ENCODE measurements at regions not wholly inside any gene's neighbourhood (a gene's known extent, or its start where the extent isn't known, plus 50 kb on each side); places are given as distances from the start of the nearest gene placed in this dataset.
A peak's percentile ranks its signal among the peaks of the same experiment; 100 is the strongest.

DNA sequence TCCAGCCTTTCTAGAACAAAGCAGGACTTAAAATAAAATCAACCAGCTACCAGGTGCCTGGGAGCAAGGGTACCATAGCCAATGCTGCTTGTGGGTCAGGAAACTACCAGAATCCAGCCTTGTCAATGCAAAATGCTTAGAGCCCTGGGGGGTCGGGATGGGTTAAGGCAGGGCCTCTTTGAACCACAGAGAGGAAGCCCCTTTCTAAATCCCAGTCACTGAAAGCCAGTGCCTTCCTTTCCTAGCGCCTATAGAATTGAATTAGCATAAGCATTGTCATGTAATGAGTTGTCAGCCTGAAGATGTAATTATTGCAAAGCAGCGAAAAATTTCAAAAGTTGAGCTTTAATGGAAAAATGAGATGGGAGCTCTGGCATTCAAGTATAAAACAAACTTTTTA, 176.6 kb upstream of the DAB1 start:
- Mint-ChIP-seq H3K4me1 (peaks cover 22% of the 10 kb centered on the region), H3K36me3 (ENCODE audit: low read depth) (no peaks in the 10 kb centered on the region), H3K27ac (no peak overlapping the region), H3K4me3 (no peak overlapping the region), H3K27me3 (ENCODE audit: low read depth) (peaks cover 10% of the 10 kb centered on the region), H3K9me3 (no peaks in the 10 kb centered on the region)
- TF ChIP-seq, protein P1, sequence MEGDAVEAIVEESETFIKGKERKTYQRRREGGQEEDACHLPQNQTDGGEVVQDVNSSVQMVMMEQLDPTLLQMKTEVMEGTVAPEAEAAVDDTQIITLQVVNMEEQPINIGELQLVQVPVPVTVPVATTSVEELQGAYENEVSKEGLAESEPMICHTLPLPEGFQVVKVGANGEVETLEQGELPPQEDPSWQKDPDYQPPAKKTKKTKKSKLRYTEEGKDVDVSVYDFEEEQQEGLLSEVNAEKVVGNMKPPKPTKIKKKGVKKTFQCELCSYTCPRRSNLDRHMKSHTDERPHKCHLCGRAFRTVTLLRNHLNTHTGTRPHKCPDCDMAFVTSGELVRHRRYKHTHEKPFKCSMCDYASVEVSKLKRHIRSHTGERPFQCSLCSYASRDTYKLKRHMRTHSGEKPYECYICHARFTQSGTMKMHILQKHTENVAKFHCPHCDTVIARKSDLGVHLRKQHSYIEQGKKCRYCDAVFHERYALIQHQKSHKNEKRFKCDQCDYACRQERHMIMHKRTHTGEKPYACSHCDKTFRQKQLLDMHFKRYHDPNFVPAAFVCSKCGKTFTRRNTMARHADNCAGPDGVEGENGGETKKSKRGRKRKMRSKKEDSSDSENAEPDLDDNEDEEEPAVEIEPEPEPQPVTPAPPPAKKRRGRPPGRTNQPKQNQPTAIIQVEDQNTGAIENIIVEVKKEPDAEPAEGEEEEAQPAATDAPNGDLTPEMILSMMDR (IDR thresholded peaks at IDR 0.05; ENCODE audit: unreplicated experiment in 3 of 3), result no peak

DNA sequence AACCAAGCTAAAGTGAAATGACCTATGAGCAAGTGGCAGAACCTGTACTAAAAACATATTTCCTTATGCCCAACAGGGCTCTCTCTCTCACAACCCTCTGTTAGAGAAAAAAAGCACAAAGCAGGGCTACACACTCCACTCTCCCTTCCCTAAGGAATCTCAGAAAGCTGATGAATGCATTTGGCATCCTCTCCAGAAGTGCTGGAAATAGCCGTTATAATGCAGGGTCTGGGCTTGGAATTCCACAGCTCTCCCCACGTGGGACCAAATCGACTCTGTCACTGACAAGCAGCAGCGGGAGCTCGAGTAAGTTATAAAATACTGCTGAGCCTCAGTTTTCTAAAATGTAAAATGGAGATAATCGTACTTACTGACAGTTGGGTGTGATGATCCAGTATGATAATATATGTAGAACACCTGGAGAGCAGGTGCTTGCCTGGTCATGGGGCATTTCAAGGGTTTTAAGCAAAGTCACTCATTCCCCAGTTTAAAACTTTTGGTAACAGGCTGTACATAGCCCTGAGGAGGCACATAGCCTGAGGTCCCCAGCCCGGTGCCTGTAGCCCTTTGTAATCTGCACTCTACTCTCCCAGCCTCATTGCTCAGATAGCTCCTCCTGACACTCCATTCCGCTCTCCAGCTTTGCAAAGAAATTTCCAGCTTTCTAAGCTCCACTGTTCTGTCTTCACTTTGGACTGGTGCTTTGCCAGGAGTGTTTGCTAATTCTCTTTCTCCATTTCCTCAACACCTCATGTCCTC, 175.6 kb upstream of the DAB1 start:
- Mint-ChIP-seq H3K36me3 (ENCODE audit: low read depth) (no peaks in the 10 kb centered on the region), H3K9me3 (no peaks in the 10 kb centered on the region)
- TF ChIP-seq, protein P1 (IDR thresholded peaks at IDR 0.05; ENCODE audit: unreplicated experiment in 3 of 3), result no peak

DNA sequence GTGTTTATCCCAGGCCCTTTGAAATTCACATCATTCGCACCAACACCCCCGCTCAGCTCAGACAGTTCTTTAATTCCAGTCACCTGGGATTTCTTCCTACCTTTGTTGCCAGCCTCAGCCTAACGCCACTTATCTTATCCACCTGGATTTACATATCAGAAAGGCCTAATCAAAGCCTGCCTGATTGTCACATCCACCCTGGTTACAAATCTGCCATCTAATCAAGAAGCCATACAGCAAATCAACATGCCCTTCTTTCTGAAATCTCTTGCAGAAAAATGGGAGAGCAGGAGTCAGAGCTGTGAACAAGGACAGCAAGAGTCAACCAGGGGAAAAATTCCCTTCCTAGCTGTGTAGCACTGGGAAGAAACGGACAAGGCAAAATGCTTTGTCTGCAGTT, 173.2 kb upstream of the DAB1 start:
- Mint-ChIP-seq H3K36me3 (ENCODE audit: low read depth) (no peaks in the 10 kb centered on the region), H3K27ac (no peak overlapping the region), H3K27me3 (ENCODE audit: low read depth) (peaks cover 10% of the 10 kb centered on the region), H3K9me3 (no peaks in the 10 kb centered on the region), H3K4me1 (peaks cover 22% of the 10 kb centered on the region), H3K4me3 (no peak overlapping the region)
- TF ChIP-seq, protein P1 (IDR thresholded peaks at IDR 0.05; ENCODE audit: unreplicated experiment in 3 of 3), result no peak

More for the DNA sequence above, 175.6 kb upstream of the DAB1 start:
- Mint-ChIP-seq H3K4me1 (peaks cover 22% of the 10 kb centered on the region), H3K27me3 (ENCODE audit: low read depth) (peaks cover 10% of the 10 kb centered on the region), H3K4me3 (peak overlapping the region in 1 of 3 experiments; percentile 26), H3K27ac (no peak overlapping the region)

DNA sequence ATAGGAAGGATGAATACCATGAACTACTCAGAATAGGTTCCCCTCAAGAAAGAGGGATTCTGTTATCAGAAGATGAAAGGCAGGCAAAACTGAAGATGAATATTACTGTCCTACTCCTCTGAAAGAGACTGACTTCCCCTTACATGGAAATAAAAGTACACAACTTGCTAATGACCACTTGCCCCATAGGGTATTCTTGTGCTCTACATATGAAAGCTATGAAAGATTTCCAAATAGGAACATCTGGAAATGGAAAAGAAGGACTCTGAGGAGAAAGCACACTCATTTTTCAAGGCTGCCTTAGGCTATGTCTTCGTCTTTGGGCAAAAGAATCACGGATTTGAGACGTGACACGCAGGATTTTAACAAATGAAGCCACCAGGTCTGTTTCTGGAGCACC, 170.1 kb upstream of the DAB1 start:
- TF ChIP-seq, protein P1 (IDR thresholded peaks at IDR 0.05; ENCODE audit: unreplicated experiment in 3 of 3), result no peak
- H3K27ac Mint-ChIP-seq, result no peak overlapping the region
- H3K4me3 Mint-ChIP-seq, result no peak overlapping the region
- H3K36me3 Mint-ChIP-seq (ENCODE audit: low read depth), result no peaks in the 10 kb centered on the region
- H3K9me3 Mint-ChIP-seq, result no peaks in the 10 kb centered on the region
- H3K27me3 Mint-ChIP-seq (ENCODE audit: low read depth), result peaks cover 10% of the 10 kb centered on the region
- peaks cover 9% of the 10 kb centered on the region for H3K4me1 Mint-ChIP-seq

DNA sequence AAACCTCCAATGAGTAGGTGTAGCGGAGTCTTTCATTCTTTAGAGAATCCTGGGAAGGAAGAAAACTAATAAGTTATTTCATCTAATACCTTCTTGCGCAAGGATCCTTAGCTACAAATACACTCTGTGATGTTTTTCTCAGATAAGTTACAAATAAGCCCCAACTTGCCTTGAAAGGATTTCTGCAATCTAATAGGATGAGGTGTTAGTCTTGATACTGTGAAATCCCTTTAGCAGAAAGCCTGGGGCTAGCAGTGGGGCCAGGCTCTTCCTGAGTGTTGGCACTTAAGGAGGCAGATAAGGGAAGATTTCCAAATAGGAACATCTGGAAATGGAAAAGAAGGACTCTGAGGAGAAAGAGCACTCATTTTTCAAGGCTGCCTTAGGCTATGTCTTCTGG, 168.0 kb upstream of the DAB1 start:
- TF ChIP-seq, protein P1 (IDR thresholded peaks at IDR 0.05; ENCODE audit: unreplicated experiment in 3 of 3), result no peak
- Mint-ChIP-seq H3K9me3 (no peaks in the 10 kb centered on the region), H3K27me3 (ENCODE audit: low read depth) (peaks cover 6% of the 10 kb centered on the region), H3K36me3 (ENCODE audit: low read depth) (no peaks in the 10 kb centered on the region), H3K4me1 (no peaks in the 10 kb centered on the region), H3K4me3 (no peak overlapping the region), H3K27ac (no peak overlapping the region)

DNA sequence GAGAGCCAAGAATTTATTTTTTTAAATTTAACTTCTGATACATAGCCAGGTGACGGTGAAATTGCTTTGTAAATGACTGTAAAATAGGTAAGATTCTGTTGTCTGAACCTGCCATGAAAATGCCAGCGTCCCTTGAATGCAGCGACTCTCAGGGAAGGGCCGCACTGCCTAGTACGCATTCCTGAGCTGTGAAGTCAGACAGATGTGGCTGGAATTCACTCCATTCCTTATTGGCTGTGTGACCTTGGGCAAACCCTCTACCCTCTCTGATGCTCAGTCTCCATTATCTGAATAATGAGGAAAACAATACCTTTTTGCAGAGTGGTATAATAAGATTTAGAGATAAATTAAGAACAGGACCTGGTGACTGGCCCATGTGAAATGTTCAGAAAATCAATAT, 167.1 kb upstream of the DAB1 start:
- Mint-ChIP-seq H3K4me1 (no peaks in the 10 kb centered on the region), H3K27ac (no peak overlapping the region), H3K9me3 (no peaks in the 10 kb centered on the region), H3K36me3 (ENCODE audit: low read depth) (no peaks in the 10 kb centered on the region), H3K4me3 (no peak overlapping the region), H3K27me3 (ENCODE audit: low read depth) (peaks cover 4% of the 10 kb centered on the region)
- TF ChIP-seq, protein P1 (IDR thresholded peaks at IDR 0.05; ENCODE audit: unreplicated experiment in 3 of 3), result no peak

Measured in nephron (organoid).